HG03520 (cell line): ENCODE measurements at regions not wholly inside any gene's neighbourhood (a gene's known extent, or its start where the extent isn't known, plus 50 kb on each side); places are given as distances from the start of the nearest gene placed in this dataset.

Experiments
- ATAC-seq: cut with Tn5 transposase; IDR thresholded peaks from one replicate; pipeline ENCODE4 v1.9.1; 2021; ENCODE audit warnings: mild to moderate bottlenecking, moderate library complexity; ENCODE audit not compliant: unreplicated experiment

- ATAC-seq = no peak
These were observed 61.5 kb upstream of the HEPHL1 start for GRCh38 chr11:93959663-93960062.

GRCh38 chr11:93963072-93963471 lies 58.1 kb upstream of the HEPHL1 start:
- no peak for ATAC-seq

- ATAC-seq = no peak
These were observed 53.9 kb upstream of the HEPHL1 start for GRCh38 chr11:93967258-93967657.

GRCh38 chr11:93967944-93968343 lies 53.2 kb upstream of the HEPHL1 start:
- ATAC-seq = no peak

- ATAC-seq = no peak
These were observed 50.9 kb upstream of the HEPHL1 start for GRCh38 chr11:93969925-93970922.
